ENCODE measurements at regions not wholly inside any gene's neighbourhood (a gene's known extent, or its start where the extent isn't known, plus 50 kb on each side); places are given as distances from the start of the nearest gene placed in this dataset.

DNA sequence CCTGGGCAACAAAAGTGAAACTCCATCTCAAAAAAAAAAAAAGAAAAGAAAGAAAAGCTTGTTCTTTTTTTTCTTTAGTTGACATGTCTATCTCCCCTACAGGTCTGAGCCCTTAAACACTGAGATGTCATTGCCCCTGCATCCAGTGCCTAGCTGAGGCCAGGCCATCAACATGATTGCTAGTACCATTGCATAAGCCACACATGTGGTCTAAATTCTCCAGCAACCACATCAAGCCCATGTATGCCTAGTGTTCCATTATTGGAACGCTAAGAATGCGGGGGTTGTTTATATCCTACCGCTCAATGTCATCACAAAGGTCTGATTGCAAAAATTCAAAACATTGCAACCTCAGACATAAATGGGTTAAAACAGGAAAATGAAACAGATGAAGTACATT is 62.7 kb downstream of the NPTX2 start:
- no peak for DNase-seq (ENCODE audit: low read depth in 1 of 2, low spot score in 1 of 2)

DNA sequence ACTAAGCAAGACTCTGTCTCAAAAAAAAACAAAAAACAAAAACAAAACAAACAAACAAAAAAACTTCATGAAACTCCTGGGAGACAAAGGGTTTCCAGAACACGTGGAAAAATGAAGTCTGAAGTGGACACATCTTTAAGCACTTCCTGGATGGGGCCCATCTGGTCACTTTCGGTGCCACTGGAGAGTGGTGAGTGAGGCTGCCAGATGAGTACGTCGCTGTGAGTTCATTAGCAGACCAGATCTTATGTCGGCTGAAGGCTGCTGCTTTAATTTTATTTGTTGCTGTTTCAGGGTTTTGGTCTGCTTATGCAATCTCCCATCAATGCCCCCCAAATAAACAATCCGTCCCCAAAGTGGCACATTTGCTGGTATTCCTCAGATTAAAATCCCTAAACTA is 64.4 kb downstream of the NPTX2 start:
- DNase-seq (ENCODE audit: low read depth in 1 of 2, low spot score in 1 of 2) = no peak

DNA sequence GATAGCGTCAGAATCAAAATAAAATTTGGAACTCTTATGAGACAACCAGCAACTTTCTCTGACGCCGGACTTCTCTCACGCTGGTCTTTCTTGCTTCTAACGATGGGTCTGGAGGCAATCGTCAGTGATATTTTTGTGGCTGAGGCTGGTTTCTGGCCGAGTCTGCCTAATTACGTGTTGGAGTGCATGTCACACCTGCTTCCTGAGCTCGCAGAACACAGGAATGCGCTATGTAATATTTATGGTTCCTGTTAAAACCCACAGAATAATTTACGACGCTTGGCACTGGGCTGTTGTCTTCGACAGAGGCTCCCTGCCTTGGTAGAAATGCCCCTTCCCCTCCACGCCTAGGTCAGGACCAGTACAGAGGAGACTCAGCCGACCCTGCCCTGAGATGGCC is 64.9 kb downstream of the NPTX2 start:
- no peak for DNase-seq (ENCODE audit: low read depth in 1 of 2, low spot score in 1 of 2)

DNA sequence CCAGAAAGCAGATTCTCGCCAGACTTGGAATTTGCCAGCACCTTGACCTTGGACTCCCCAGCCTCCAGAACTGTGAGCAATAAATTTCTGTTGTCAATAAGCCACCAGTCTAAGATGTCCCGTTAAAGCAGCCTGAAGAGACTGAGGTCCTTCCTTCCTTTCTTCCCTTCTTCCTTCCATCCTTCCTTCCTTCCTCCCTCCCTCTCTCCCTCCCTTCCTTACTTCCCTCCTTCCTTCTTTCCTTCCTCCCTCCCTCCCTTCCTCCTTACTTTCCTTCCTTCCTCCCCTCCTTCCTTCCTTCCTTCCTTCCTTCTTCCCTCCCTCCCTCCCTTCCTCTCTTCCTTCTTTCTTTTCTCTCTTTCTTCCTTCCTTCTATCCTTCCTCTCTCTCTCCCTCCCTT is 66.4 kb downstream of the NPTX2 start:
- DNase-seq (ENCODE audit: low read depth in 1 of 2, low spot score in 1 of 2) = no peak

DNA sequence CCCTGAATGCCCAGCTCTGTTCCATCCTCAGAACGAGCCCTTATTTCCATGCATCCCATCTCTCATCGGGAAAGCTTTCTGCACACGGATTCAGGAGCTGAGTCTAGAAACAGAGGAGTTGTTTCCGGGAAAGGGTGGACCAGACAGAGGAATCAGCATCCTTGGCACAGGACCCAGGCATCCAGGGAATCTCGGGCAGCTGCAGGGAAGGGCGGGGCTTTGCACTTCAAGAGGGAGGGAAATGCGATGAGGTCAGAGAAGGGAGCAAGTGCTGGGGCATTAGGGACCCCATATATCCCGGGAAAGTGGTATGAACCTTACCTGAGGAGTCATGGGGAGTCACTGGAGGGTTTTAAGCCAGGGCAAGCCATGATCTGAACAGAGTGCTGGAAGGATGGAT is 68.5 kb downstream of the NPTX2 start:
- no peak for DNase-seq (ENCODE audit: low read depth in 1 of 2, low spot score in 1 of 2)

DNA sequence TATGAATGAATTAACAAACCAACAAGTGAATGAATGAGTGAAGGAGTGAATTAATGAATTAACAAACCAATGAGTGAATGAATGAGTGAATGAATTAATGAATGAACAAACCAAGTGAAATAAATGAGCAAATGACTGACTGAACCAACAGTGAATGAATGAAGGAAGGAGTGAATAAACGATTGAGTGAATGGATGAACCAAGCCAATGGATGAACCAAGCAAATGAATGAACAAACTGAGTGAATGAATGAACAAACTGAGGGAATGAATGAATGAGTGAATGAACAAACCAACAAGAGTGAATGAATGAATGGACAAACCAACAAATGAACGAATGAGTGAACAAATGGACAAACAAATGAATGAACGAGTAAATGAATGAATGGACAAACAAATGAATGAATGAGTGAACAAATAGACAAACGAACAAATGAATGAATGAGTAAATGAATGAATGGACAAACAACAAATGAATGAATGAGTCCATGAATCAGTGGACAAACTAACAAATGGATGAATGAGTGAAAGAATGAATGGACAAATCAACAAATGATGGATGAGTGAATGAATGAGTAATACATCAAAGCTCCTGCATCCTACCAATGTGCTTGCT is 69.5 kb downstream of the NPTX2 start:
- DNase-seq (ENCODE audit: low read depth in 1 of 2, low spot score in 1 of 2) = no peak

DNA sequence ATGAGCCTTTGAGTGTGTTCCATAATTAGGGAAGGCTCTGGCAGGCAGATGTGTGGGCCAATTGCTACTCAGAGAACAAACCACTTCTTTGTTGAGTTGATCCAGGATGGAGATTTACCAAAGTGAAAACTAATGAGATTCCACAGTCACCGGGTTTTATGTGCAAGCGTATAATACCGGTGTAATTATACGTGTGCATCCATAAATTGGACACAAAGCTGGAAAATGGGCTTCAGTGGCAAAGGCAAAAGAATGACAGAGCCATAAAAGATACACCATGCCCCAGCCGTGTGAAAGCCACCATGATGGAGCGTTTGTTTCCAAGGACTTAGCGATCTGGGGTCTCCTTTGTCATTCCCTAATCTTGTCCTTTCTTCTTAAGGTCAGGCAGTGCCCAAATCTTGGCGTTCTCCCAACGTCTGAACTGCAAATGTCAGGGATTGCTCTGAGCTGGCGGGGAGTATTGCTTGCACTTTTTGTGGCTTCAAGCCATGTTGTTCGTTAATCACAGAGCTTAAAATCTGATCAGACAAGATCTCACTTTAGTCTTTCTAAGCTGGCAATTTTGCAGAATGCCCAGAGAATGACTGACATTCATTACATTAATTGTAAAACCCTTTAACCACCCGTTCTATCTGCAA is 70.1 kb downstream of the NPTX2 start:
- no peak for DNase-seq (ENCODE audit: low read depth in 1 of 2, low spot score in 1 of 2)

DNA sequence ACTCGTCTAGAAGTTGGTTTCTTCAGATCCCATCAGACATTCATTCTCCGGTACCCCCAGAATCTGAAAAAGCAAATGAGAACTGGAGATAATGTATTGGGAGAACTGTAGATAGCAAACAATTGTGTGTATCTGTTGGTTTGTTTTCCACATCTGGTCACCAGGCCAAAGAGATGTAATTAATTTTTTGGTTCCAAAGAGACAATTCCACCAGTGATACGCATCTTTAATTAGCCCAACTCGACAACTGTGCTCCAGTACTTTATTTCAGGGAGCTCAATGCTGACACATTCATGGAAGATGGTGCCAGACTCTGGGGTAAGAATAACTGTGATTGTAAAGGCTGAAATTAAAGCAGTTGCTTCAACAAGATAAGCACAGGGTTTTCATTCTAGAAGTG is 74.5 kb downstream of the NPTX2 start:
- no peak for DNase-seq (ENCODE audit: low read depth in 1 of 2, low spot score in 1 of 2)

DNA sequence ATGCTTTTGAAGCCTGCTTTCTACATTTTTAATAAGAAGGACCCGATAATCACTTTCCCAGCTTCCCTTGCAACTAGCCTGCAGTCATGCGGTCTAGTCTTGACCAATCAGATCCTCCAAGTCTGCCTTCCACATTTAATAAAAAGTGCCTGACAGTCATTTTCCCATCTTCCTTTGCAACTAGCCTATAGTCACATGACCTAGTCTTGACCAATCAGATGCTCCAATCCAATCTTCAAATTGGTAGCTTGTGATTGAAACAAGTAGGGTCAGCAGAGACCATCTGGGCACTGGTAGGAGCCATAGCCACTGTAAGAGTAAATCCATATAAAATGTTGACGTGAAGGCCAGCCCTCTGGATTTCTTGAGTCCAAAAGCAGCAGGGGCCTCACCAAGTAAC is 80.0 kb downstream of the NPTX2 start:
- DNase-seq (ENCODE audit: low read depth in 1 of 2, low spot score in 1 of 2) = no peak

DNA sequence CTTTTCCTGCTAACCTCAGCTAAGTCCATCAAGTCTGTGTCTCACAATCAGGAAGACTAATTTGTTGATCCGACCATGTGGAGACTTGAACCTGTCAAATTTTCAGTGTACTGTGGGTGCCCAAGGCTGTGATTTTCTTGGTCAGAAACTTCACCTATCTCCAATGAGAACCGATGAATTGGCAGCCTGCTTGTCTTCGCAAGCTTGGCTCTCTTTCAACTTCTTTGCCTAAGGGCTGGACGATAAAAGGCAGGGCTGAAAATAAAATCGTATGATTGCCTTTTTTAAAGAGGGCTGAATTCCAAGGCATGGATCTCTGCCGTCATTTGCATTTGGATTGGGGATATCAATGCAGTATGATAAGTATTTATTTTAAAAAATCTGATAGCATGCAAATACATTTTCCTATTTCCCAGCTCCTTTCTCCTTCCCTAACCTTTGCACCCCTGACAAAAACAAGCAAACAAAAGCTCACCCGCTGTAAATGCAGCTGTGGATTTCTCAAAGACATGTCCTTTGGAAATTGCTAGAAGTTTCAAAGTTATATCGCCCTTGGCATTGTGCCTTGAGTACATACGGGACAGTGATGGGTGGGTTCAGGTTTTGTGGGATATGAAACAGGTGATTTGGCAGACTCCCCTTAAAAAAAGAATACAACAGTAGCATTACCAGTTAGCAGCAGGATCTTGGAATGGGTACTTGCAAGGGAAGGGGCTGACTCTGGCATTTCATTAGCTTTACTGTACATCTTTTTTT is 80.6 kb downstream of the NPTX2 start:
- DNase-seq (ENCODE audit: low read depth in 1 of 2, low spot score in 1 of 2) = no peak

DNA sequence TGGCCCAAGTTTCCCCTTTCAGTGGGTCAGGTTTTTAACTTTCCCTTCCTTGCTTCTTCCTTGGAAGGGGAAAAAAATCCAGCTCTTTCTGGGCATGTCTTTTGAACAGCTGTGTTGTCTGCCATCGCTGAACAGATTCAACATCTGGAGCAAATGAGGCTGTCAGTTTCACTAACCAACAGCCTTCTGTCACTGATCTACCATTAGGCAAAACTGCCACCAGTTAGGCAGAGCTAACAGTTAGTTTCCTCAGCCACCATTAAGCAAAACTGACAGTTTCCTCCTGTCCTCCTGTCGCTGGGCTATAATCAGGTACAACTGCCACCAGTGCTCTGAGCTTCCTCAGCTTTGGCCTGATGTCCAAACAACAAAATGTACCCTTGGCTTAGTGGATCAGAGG is 81.9 kb downstream of the NPTX2 start:
- DNase-seq (ENCODE audit: low read depth in 1 of 2, low spot score in 1 of 2) = no peak

DNA sequence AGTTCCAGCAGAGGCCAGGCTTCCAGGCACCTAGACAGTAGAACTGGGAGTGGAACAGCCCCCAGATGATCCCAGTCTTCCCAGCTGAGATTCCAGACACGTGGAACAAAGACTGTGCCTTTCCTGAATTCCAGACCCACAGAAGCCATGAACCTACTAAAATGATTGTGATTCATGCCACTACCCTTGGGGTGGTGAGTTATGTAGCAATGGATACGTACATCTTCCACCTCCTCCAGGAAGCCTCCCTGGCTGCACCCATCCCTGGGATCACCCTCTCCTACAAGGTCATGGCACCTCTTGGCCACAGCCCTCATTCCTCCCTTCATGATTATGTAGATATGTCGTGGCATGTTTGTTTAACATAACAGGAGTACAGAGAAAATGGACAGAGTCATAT is 83.4 kb downstream of the NPTX2 start:
- no peak for DNase-seq (ENCODE audit: low read depth in 1 of 2, low spot score in 1 of 2)

DNA sequence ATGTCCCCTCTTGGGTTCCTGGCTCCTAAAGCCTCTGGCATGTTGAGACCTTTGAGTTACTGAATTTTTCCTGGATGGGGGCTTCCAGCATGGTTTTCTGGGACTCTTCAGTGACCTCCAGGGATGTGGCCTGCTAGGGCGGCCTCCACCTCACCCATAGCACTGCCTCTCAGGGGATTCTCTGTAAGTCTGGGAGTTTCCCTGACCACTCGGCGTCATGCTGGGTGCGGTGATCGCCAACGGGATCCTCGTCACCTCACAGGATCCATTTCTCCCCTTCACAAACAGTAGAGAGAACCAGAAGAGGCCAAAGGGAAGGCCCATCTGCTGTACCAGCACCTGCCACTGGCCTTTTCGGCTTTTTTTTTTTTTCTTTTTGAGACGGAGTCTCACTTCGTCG is 84.3 kb downstream of the NPTX2 start:
- no peak for DNase-seq (ENCODE audit: low read depth in 1 of 2, low spot score in 1 of 2)

DNA sequence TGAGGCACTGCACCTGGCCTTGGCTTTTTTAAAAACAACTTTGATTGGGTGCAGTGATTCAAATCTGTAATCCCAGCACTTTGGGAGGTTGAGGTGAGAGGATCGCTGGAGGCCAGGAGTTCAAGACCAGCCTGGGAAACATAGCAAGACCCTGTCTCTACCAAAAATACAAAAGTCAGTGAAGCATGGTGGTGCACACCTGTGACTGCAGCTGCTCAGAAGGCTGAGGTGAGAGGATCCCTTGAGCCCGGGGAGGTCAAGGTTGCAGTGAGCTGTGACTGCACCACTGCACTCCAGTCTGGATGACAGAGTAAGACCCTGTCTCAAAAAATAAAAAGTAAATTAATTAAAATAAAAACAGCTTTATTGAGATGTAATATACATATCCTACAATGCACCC is 84.9 kb downstream of the NPTX2 start:
- DNase-seq (ENCODE audit: low read depth in 1 of 2, low spot score in 1 of 2) = no peak

DNA sequence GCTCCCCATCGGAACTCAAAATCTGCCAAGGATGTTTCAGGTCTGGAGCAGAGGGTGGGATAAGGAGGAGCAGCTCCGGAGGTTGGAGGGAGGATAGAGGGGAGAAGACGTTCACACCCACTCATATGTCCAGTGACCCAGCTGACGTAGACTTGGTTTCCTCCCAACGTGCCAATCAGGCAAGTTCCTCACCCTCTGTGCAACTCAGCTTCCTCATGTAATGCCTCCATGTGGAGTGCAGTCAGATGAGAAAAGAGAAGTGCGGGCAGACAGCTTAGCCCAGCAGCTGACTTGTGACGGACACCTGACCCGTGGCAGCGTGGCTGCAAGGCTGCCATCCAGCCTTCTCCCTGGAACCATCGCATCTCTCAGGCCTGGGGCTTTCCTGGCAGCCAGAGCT is 86.8 kb downstream of the NPTX2 start:
- no peak for DNase-seq (ENCODE audit: low read depth in 1 of 2, low spot score in 1 of 2)

DNA sequence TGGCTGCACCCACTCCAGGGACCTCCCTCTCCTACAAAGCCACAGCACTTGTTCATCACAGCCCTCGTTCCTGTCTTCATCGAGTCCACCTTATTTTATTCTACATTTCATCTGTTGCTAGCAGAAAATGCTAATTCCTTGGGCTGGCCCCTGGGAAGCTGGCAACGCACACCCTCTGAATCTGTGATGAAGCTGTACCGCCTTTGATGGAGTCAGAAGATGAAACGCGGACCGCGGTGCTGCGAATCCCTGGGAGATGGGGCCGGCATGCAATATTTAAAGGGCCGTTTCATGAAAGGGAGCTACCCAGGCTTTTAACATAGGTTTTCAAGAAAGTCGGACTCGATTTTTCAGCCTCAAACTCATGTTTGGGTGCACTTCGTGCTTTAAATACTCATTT is 88.5 kb downstream of the NPTX2 start:
- DNase-seq (ENCODE audit: low read depth in 1 of 2, low spot score in 1 of 2) = no peak

DNA sequence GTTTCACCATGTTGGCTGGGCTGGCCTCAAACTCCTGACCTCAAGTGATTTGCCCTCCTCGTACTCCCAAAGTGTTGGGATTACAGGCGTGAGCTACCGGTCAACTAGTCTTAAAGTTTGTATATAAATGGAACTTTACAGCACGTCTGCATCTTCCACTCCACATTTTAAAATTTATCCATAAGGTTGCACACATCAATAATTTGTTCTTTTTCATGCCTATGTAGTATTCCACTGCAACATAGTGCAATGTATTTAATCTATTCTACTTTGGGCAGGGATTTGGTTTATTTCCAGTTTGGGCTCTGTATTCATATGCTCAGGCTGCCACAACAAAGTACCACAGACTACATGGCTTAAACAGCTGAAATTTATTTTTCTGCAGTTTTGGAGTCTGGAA is 90.0 kb downstream of the NPTX2 start:
- DNase-seq (ENCODE audit: low read depth in 1 of 2, low spot score in 1 of 2) = no peak

DNA sequence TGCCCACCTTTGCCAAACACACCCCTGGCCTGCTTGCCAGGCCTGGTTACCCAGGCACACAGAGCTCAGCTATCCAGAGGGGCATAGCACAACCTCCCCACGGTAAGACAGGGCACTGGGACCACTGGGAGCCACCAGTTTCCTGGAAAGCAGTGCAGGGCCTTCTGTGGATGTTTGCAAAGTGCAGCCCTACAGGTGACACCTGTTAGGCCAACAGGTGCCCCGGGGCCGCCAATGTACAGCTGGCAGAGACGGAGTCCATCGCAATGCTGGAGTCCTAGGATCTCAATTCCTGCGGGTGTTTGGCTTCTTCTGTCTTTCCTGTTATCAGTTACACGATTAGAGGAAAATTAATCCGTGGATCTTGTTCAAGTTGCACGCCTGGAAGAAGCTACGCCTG is 94.9 kb downstream of the NPTX2 start:
- DNase-seq (ENCODE audit: low read depth in 1 of 2, low spot score in 1 of 2) = no peak

DNA sequence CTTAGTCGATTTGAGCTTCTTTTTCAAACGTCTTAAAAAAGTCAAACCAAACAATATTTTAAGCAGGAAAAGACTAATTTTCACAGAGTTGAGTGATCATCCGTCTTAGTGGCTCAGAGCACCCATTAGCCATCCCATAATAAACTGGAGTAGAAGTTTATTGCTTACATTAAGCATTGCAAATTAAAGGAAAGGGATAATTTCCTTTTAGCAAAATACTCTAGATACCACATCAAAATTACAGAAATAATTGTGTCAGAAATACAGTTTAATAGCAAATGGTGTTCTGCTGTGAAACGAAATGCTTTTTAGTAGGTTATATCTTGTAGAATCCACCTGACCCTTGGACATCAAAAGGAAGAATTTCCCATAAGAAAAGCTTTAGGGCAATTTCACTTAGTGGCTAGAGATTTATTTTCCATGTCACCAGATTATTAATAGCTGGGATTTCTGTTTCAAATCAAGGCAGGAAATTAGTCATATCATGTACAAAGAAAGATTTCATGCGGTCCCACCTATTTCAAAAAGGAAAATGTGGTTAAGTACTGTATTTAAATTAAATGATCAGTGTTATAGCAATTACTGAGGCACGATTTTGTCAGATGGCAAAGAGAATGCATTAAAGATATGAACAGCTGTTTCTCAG is 96.2 kb downstream of the NPTX2 start:
- DNase-seq (ENCODE audit: low read depth in 1 of 2, low spot score in 1 of 2) = no peak

DNA sequence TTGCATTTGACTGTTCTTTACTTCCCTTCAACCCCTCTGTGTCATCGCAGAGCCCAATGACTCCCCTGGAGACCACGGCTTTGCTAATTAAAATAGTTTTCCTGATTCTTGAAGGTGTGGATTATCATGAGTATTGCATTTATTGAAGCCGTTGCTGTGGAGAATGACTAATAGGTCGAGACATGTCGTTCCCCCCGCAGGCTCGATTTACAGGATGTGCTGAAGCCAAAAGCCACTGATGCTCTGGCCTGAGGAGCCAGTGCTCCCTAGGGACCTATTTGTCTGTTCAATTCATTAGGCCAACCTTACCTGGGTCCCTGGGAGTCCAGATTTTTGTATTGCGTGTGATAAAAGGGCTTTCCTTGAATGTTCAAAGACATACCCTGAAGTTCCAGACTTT is 102.3 kb downstream of the NPTX2 start:
- no peak for DNase-seq (ENCODE audit: low read depth in 1 of 2, low spot score in 1 of 2)

DNA sequence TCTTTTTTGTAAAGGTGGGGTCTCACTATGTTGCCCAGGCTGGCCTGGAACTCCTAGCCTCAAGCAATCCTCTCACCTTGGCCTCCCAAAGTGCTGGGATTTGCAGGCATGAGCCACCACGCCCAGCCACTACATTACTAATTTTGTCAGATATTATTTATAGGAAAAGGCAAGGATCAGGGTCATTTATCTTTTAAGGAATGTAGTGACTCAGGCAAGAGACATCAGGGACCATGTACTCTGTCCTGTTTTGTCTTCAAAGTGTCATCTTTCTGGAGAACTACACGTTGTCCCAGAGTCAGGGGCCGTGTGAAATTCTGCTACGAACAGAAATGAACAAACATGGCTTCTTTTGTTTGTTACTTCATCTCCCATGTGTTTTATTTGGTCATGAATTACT is 105.3 kb downstream of the NPTX2 start:
- no peak for DNase-seq (ENCODE audit: low read depth in 1 of 2, low spot score in 1 of 2)

DNA sequence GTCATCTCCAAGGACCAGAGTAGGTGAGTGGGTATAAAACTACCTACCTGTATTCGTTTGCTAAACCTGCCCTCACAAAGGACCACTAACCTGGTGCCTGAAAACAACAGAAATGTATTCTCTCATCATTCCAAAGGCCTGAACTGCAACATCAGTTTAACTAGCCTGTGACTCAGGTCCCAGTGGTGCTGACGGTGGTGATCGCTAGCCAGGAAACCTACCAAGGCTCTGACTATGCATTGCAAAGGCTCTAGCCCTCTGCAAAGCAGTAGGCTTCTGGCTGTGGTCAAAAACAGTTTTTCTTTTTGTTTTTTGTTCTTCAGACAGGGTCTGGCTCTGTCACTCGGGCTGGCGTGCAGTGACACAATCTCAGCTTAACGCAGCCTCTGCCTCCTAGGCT is 107.5 kb downstream of the NPTX2 start:
- no peak for DNase-seq (ENCODE audit: low read depth in 1 of 2, low spot score in 1 of 2)

Data from activated CD4-positive, alpha-beta T cell treated with anti-CD3 and anti-CD28 coated beads, Interleukin-2, amount 50 U/mL, for 24 hours (primary cell).